ENCODE measurements at regions not wholly inside any gene's neighbourhood (a gene's known extent, or its start where the extent isn't known, plus 50 kb on each side); places are given as distances from the start of the nearest gene placed in this dataset.
"Not testable (repeated sequence)": the region's sequence is repeated elsewhere in the genome, so short reads cannot be mapped to it uniquely, and the experiment has no call there.

GRCh38 chr10:107952649-107953556 lies 788.4 kb upstream of the SORCS1 start:
- Histone ChIP-seq H3K9me3 (ENCODE audit: low read length) (no peaks in the 10 kb centered on the region), H3K36me3 (ENCODE audit: insufficient read depth, low read length) (no peaks in the 10 kb centered on the region), H3F3A (ENCODE audit: insufficient read depth, low read length, poor library complexity, severe bottlenecking) (no peaks in the 10 kb centered on the region), H4K20me1 (ENCODE audit: insufficient read depth) (no peaks in the 10 kb centered on the region), H3K79me2 (replicated peaks; ENCODE audit: insufficient read depth, low read length) (no peaks in the 10 kb centered on the region), H3K27ac (ENCODE audit: low read length) (no peak overlapping the region), H3K9ac (ENCODE audit: low read length) (no peak overlapping the region), H3K9me2 (ENCODE audit: insufficient read depth, low read length) (no peaks in the 10 kb centered on the region), H3K4me2 (ENCODE audit: low read length) (no peak overlapping the region), H2AFZ (ENCODE audit: low read depth, low read length) (no peak overlapping the region), H3K27me3 (ENCODE audit: insufficient read depth, low read depth, low read length) (no peaks in the 10 kb centered on the region), H3K4me3 (ENCODE audit: low read length) (no peak overlapping the region)
- TF ChIP-seq SMC3 (conservative IDR thresholded peaks at IDR 0.05; ENCODE audit: poor library complexity) = no peak
- TF ChIP-seq REST (IDR thresholded peaks at IDR 0.05; ENCODE audit: borderline replicate concordance) = no peak
- no peak for TF ChIP-seq EP300 (conservative IDR thresholded peaks at IDR 0.05; ENCODE audit: poor library complexity, severe bottlenecking)
- no peak for TF ChIP-seq TAF1 (IDR thresholded peaks at IDR 0.05; ENCODE audit: low read depth)
- TF ChIP-seq CTCF (IDR thresholded peaks at IDR 0.05; ENCODE audit: poor library complexity, severe bottlenecking) = no peak
- no peak for TF ChIP-seq RAD21 (conservative IDR thresholded peaks at IDR 0.05)
- TF ChIP-seq MXI1 (conservative IDR thresholded peaks at IDR 0.05; ENCODE audit: poor library complexity, severe bottlenecking) = no peak
- no peak for TF ChIP-seq EZH2 (IDR thresholded peaks at IDR 0.05; ENCODE audit: borderline replicate concordance, insufficient read depth, low read length, poor library complexity, severe bottlenecking)
- TF ChIP-seq POLR2AphosphoS5 (IDR thresholded peaks at IDR 0.05) = no peak

DNA sequence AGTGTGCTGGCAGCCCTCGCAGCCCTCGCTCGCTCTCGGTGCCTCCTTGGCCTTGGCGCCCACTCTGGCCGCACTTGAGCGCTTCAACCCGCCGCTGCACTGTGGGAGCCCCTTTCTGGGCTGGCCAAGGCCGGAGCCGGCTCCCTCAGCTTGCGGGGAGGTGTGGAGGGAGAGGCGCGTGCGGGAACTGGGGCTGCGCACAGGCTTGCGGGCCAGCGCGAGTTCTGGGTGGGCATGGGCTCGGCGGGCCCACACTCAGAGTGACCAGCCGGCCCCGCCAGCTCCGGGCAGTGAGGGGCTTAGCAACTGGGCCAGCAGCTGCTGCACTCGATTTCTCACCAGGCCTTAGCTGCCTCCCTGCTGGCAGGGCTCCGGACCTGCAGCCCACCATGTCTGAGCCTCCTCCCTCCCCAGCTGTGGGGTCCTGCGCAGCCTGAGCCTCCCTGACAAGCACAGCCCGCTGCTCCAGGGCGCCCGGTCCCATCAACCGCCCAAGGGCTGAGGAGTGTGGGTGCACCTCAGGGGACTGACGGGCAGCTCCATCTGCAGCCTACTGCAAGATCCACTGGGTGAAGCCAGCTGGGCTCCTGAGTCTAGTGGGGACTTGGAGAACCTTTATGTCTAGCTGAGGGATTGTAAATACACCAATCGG lies 786.0 kb upstream of the SORCS1 start:
- not testable (repeated sequence) for H2AFZ ChIP-seq (ENCODE audit: low read depth, low read length); H3K27me3 ChIP-seq (ENCODE audit: insufficient read depth, low read depth, low read length); H3K4me3 ChIP-seq (ENCODE audit: low read length); H3K9ac ChIP-seq (ENCODE audit: low read length); H3K9me2 ChIP-seq (ENCODE audit: insufficient read depth, low read length); H3K79me2 ChIP-seq (replicated peaks; ENCODE audit: insufficient read depth, low read length); H3K9me3 ChIP-seq (ENCODE audit: low read length); H3F3A ChIP-seq (ENCODE audit: insufficient read depth, low read length, poor library complexity, severe bottlenecking); H3K4me2 ChIP-seq (ENCODE audit: low read length); H4K20me1 ChIP-seq (ENCODE audit: insufficient read depth); H3K27ac ChIP-seq (ENCODE audit: low read length); H3K36me3 ChIP-seq (ENCODE audit: insufficient read depth, low read length)
